ENCODE measurements at regions not wholly inside any gene's neighbourhood (a gene's known extent, or its start where the extent isn't known, plus 50 kb on each side); places are given as distances from the start of the nearest gene placed in this dataset.
"Not testable (repeated sequence)": the region's sequence is repeated elsewhere in the genome, so short reads cannot be mapped to it uniquely, and the experiment has no call there.

DNA sequence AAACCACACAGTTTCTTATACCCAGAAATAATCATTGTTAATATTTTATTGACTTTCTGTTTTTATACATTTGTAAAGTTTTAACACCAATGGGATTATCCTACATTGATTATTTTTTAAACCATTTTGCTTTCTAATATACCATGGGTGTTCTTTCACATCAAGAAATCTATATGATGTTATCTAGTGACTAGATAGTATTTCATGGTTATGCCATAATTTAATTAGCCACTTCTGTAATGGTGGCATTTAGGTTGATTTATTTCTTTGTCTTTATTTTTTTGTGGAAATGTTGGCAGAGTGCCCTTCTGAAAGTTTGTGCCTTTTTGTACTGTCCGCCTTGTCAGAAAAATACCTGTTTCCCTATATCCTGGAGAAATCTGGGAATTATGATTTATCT is 193.3 kb downstream of the CEP135 start:
- DNase-seq (ENCODE audit: low read depth), result no peak

- DNase-seq (ENCODE audit: low read depth), result no peak
Measured at GRCh38 chr4:56139241-56139827, 190.6 kb downstream of the CEP135 start.

- DNase-seq (ENCODE audit: low read depth), result not testable (repeated sequence)
Measured at GRCh38 chr4:56134834-56135233, 186.1 kb downstream of the CEP135 start.

- DNase-seq (ENCODE audit: low read depth), result no peak
Measured at GRCh38 chr4:56134266-56134665, 185.5 kb downstream of the CEP135 start.

DNA sequence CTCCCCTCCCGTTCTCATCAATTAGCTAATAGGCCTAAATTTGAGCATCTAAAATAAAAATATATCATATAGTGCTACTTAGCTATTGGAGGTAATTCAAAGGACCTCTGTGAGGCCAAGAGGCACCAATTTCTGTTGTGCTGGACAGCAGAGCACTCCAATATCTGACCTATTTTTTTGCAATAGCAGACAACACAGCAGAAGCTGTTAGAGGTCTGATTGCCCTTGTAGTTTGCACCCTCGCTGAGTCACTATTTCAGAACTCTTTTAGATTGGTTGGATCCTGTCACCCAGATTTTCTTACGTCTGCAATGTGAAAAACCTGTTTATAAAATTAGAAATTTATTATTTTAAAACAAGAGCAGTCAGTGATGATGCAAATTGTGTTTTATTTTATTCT is 184.1 kb downstream of the CEP135 start:
- DNase-seq (ENCODE audit: low read depth), result no peak

- DNase-seq (ENCODE audit: low read depth), result not testable (repeated sequence)
Measured at GRCh38 chr4:56132188-56132587, 183.4 kb downstream of the CEP135 start.

- DNase-seq (ENCODE audit: low read depth), result no peak
Measured at GRCh38 chr4:56130606-56131155, 181.9 kb downstream of the CEP135 start.

DNA sequence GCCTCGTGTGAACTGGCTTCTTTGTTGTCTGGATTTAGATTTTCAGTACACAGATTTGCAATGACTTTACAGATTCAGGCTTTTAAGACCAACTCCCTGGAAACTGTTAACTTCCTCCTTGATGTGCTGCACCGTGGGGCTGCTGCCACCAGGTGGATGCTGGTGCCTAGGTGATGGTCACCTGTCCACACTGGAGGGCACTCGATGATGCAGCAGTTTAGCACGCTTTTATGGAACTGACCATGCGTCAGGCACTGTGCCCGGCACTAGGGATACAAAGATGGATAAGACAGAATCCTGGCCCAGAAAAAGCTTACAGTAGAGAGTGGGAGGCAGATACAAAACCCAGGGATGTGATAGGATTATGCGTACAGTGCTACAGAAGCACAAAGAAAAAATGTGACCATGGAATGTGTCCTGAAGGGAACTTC is 180.7 kb downstream of the CEP135 start:
- no peak for DNase-seq (ENCODE audit: low read depth)

DNA sequence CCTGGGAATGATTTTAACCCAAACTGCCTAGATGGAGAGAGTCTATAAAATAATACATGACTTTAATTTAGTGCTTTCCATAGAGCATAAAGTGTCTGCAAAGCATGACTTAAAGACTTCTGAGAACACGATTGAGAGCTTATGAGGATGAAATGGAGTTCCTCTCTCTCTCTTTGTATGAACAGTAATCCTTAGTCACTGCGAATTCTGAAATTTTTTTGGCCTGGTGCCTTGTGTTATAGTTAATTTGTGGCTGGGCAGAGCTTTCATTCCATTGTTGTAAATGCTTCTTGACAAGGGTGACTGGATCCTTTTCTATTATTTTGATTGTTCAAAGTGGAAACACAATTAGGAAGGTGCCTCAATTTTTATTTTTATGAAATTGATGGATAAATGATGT is 179.5 kb downstream of the CEP135 start:
- DNase-seq (ENCODE audit: low read depth), result no peak

GRCh38 chr4:56127716-56128115 is 179.0 kb downstream of the CEP135 start:
- DNase-seq (ENCODE audit: low read depth), result no peak

GRCh38 chr4:56123547-56123946 is 174.8 kb downstream of the CEP135 start:
- no peak for DNase-seq (ENCODE audit: low read depth)

DNA sequence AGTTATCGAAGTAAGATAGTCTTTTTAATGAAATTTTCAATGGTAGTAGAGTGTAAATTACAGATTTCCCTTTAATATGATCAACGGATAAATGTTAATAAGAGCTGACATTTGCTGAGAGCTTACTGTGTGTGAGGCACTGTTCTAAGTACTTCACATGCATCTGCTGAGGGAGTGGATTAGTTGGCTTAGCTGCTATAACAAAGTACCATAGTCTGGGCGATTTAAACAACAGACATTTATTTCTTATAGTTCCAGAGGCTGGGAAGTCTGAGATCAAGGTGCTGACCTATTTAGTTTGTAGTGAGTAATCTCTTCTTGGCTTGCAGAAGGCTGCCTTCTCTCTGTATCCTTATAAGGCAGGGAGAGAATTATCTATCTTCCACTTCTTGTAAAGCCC is 174.3 kb downstream of the CEP135 start:
- DNase-seq (ENCODE audit: low read depth), result no peak

DNA sequence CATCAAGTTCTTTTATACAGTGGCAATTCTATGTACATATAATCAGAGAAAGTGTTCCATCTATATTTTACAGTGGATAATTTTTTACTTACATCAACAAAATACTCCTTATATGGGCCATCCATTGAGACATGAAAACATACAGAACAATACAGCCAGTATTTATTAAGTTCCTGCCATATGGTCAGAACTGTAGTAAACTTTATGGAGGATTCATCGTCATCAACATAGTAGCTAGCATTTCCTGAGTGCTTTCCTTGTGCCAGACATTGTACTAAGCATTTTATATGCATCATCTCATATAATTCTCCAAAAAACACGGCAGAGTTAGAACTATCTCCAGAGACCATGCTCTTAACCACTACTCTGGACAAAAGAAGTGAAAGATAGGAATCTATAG is 170.1 kb downstream of the CEP135 start:
- no peak for DNase-seq (ENCODE audit: low read depth)

- no peak for DNase-seq (ENCODE audit: low read depth)
Measured at GRCh38 chr4:56118055-56118454, 169.3 kb downstream of the CEP135 start.

- DNase-seq (ENCODE audit: low read depth), result no peak
Measured at GRCh38 chr4:56115898-56116297, 167.2 kb downstream of the CEP135 start.

GRCh38 chr4:56112377-56112776 is 163.6 kb downstream of the CEP135 start:
- no peak for DNase-seq (ENCODE audit: low read depth)

- DNase-seq (ENCODE audit: low read depth), result no peak
Measured at GRCh38 chr4:56106180-56107147, 157.7 kb downstream of the CEP135 start.

DNA sequence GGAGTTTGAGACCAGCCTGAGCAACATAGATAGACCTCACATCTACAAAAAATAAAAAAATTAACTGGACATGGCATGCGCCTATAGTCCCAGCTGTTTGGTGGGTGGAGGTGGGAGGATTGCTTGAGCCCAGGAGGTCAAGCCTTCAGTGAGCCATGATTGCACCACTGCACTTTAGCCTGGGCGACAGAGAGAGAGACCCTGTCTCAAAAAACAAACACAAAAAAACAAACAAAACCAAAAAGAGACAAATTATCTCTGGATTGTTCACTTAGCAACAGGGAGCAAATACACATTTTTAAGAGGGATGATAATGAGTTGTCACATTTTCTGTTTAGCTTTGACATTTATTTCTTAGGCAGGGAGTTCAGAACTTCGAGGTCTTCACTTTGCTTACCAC is 155.4 kb downstream of the CEP135 start:
- DNase-seq (ENCODE audit: low read depth), result no peak

DNA sequence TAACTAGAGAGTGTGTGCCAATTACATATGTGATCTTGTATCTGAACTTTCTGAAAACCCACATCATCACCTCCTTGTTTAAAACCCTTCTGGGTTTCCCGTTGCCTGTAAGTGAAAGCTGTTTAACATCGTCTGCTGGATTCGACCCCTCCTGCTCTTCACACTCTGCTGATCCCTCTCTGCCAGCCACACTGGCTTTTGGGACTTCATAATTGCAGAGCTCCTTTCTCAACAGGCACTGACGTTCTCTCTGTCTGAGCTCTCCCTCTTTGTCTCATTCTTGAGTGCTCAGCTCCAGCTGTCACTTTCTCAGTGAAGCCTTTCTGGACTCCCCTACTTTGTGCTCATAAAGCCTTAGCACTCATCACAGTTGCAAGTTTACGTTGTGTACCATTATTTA is 153.9 kb downstream of the CEP135 start:
- no peak for DNase-seq (ENCODE audit: low read depth)

GRCh38 chr4:56099378-56099786 is 150.6 kb downstream of the CEP135 start:
- no peak for DNase-seq (ENCODE audit: low read depth)

DNA sequence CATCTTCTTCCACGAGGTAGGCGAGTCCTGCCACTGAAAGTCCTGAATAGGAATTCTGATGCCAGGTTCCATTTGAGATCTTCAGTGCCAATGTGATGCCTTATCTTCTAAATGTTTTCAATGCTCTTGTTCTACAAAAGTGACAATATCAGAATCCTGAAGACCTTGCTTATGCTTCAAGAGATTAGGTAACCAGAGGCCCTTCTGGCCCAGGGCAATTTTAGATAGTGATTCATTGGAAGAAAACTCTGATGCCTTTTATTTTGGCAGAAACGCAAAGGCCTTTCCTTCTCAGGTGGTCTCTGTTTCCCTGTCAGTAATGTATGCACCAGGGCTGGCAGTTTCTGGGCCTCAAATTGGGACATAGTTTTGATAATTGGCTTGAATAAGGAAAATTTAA is 144.8 kb downstream of the CEP135 start:
- DNase-seq (ENCODE audit: low read depth), result no peak

- no peak for DNase-seq (ENCODE audit: low read depth)
Measured at GRCh38 chr4:56092540-56092939, 143.8 kb downstream of the CEP135 start.

- DNase-seq (ENCODE audit: low read depth), result no peak
Measured at GRCh38 chr4:56086561-56086960, 137.8 kb downstream of the CEP135 start.

Data from stimulated activated CD4-positive, alpha-beta T cell treated with anti-CD3 and anti-CD28 coated beads, Interleukin-2, amount 100 ng/mL, for 4 hours (primary cell).